ENCODE measurements at regions not wholly inside any gene's neighbourhood (a gene's known extent, or its start where the extent isn't known, plus 50 kb on each side); places are given as distances from the start of the nearest gene placed in this dataset.

DNA sequence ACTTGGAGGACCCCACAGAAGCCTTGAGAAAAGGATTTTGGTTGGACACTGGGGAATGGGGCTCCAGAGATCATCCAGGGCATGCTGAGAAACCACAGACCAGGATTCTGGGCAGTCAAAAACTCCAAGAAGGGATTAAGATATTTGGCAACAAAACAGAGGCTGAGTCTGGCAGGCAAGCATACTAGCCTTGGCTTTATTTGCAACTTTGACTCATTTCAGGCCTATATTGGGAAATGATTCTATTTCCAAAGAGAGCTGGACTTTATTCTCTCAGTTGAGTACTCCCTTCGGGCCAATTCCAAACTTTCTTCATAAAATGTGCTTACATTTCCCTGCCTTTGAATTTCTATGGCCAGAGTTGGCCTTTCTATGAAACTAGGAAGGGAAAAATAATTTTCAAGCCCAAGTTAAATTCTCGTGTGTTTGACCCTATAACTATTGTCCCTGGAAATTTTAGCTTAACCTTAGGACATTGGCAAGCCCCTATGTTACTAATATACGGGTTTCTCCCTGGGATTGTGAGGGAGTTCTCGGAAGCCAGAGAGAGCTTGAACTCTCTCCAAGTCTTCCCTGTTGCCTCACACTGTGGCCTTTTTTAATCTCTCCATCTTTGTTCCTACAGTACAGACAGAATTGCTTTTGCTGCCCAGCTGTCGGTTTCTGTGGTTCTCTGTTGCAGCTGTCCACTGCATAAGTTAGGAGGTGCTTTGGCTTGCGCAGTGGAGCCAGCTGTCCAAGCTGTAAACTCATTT, 112.6 kb upstream of the FAM9A start:
- no peaks in the 10 kb centered on the region for H4K20me1 ChIP-seq (ENCODE audit: insufficient read depth)
- H3F3A ChIP-seq (ENCODE audit: insufficient read depth, low read length, poor library complexity, severe bottlenecking), result no peaks in the 10 kb centered on the region
- H3K4me2 ChIP-seq (ENCODE audit: low read length), result no peak overlapping the region
- TF ChIP-seq MXI1 (conservative IDR thresholded peaks at IDR 0.05; ENCODE audit: poor library complexity, severe bottlenecking) (no peak), SMC3 (conservative IDR thresholded peaks at IDR 0.05; ENCODE audit: poor library complexity) (no peak), RAD21 (conservative IDR thresholded peaks at IDR 0.05) (no peak), EP300 (conservative IDR thresholded peaks at IDR 0.05; ENCODE audit: poor library complexity, severe bottlenecking) (no peak), EZH2 (IDR thresholded peaks at IDR 0.05; ENCODE audit: borderline replicate concordance, insufficient read depth, low read length, poor library complexity, severe bottlenecking) (no peak), POLR2AphosphoS5 (IDR thresholded peaks at IDR 0.05) (no peak), TAF1 (IDR thresholded peaks at IDR 0.05; ENCODE audit: low read depth) (no peak)
- TF ChIP-seq, protein P1, sequence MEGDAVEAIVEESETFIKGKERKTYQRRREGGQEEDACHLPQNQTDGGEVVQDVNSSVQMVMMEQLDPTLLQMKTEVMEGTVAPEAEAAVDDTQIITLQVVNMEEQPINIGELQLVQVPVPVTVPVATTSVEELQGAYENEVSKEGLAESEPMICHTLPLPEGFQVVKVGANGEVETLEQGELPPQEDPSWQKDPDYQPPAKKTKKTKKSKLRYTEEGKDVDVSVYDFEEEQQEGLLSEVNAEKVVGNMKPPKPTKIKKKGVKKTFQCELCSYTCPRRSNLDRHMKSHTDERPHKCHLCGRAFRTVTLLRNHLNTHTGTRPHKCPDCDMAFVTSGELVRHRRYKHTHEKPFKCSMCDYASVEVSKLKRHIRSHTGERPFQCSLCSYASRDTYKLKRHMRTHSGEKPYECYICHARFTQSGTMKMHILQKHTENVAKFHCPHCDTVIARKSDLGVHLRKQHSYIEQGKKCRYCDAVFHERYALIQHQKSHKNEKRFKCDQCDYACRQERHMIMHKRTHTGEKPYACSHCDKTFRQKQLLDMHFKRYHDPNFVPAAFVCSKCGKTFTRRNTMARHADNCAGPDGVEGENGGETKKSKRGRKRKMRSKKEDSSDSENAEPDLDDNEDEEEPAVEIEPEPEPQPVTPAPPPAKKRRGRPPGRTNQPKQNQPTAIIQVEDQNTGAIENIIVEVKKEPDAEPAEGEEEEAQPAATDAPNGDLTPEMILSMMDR (IDR thresholded peaks at IDR 0.05; ENCODE audit: poor library complexity, severe bottlenecking), result no peak
- TF ChIP-seq, protein P2, sequence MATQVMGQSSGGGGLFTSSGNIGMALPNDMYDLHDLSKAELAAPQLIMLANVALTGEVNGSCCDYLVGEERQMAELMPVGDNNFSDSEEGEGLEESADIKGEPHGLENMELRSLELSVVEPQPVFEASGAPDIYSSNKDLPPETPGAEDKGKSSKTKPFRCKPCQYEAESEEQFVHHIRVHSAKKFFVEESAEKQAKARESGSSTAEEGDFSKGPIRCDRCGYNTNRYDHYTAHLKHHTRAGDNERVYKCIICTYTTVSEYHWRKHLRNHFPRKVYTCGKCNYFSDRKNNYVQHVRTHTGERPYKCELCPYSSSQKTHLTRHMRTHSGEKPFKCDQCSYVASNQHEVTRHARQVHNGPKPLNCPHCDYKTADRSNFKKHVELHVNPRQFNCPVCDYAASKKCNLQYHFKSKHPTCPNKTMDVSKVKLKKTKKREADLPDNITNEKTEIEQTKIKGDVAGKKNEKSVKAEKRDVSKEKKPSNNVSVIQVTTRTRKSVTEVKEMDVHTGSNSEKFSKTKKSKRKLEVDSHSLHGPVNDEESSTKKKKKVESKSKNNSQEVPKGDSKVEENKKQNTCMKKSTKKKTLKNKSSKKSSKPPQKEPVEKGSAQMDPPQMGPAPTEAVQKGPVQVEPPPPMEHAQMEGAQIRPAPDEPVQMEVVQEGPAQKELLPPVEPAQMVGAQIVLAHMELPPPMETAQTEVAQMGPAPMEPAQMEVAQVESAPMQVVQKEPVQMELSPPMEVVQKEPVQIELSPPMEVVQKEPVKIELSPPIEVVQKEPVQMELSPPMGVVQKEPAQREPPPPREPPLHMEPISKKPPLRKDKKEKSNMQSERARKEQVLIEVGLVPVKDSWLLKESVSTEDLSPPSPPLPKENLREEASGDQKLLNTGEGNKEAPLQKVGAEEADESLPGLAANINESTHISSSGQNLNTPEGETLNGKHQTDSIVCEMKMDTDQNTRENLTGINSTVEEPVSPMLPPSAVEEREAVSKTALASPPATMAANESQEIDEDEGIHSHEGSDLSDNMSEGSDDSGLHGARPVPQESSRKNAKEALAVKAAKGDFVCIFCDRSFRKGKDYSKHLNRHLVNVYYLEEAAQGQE (IDR thresholded peaks at IDR 0.05; ENCODE audit: borderline replicate concordance), result no peak
- no peaks in the 10 kb centered on the region for H3K9me2 ChIP-seq (ENCODE audit: insufficient read depth, low read length)
- H3K9me3 ChIP-seq (ENCODE audit: low read length), result no peaks in the 10 kb centered on the region
- no peak overlapping the region for H3K27ac ChIP-seq (ENCODE audit: low read length)
- H3K36me3 ChIP-seq (ENCODE audit: insufficient read depth, low read length), result no peaks in the 10 kb centered on the region
- no peaks in the 10 kb centered on the region for H3K27me3 ChIP-seq (ENCODE audit: insufficient read depth, low read depth, low read length)
- no peak overlapping the region for H3K9ac ChIP-seq (ENCODE audit: low read length)
- H3K79me2 ChIP-seq (replicated peaks; ENCODE audit: insufficient read depth, low read length), result no peaks in the 10 kb centered on the region
- H2AFZ ChIP-seq (ENCODE audit: low read depth, low read length), result no peak overlapping the region
- H3K4me3 ChIP-seq (ENCODE audit: low read length), result no peak overlapping the region

DNA sequence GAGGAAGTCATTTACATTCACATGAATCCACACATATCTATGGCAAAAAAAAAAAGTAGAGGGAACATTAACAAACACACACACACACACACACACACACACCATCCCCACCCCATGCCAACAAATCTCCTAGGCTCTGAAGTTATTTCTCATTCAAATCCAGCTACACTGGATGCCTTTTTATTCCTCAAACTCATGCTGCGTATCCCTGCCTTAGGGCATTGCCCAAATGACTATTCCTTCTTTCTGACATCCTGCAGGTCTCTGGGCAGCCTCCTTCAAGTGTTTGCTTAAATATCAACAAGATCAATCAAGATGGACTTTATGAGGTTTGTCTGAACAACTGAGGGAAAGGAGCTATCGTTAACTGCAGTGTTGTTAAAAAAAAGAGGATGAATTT, 106.5 kb upstream of the FAM9A start:
- H3K4me2 ChIP-seq (ENCODE audit: low read length), result no peak overlapping the region
- no peaks in the 10 kb centered on the region for H3K36me3 ChIP-seq (ENCODE audit: insufficient read depth, low read length)
- no peaks in the 10 kb centered on the region for H3K9me3 ChIP-seq (ENCODE audit: low read length)
- no peak for TF ChIP-seq EZH2 (IDR thresholded peaks at IDR 0.05; ENCODE audit: borderline replicate concordance, insufficient read depth, low read length, poor library complexity, severe bottlenecking)
- TF ChIP-seq MXI1 (conservative IDR thresholded peaks at IDR 0.05; ENCODE audit: poor library complexity, severe bottlenecking), result no peak
- TF ChIP-seq EP300 (conservative IDR thresholded peaks at IDR 0.05; ENCODE audit: poor library complexity, severe bottlenecking), result no peak
- TF ChIP-seq, protein P1 (IDR thresholded peaks at IDR 0.05; ENCODE audit: poor library complexity, severe bottlenecking), result no peak
- TF ChIP-seq SMC3 (conservative IDR thresholded peaks at IDR 0.05; ENCODE audit: poor library complexity), result no peak
- no peak for TF ChIP-seq RAD21 (conservative IDR thresholded peaks at IDR 0.05)
- TF ChIP-seq POLR2AphosphoS5 (IDR thresholded peaks at IDR 0.05), result no peak
- TF ChIP-seq TAF1 (IDR thresholded peaks at IDR 0.05; ENCODE audit: low read depth), result no peak
- TF ChIP-seq, protein P2 (IDR thresholded peaks at IDR 0.05; ENCODE audit: borderline replicate concordance), result no peak
- H3K9me2 ChIP-seq (ENCODE audit: insufficient read depth, low read length), result no peaks in the 10 kb centered on the region
- no peaks in the 10 kb centered on the region for H3K79me2 ChIP-seq (replicated peaks; ENCODE audit: insufficient read depth, low read length)
- H3K27me3 ChIP-seq (ENCODE audit: insufficient read depth, low read depth, low read length), result no peaks in the 10 kb centered on the region
- H3K27ac ChIP-seq (ENCODE audit: low read length), result no peak overlapping the region
- H3K9ac ChIP-seq (ENCODE audit: low read length), result no peak overlapping the region
- no peaks in the 10 kb centered on the region for H3F3A ChIP-seq (ENCODE audit: insufficient read depth, low read length, poor library complexity, severe bottlenecking)
- H2AFZ ChIP-seq (ENCODE audit: low read depth, low read length), result no peak overlapping the region
- no peak overlapping the region for H3K4me3 ChIP-seq (ENCODE audit: low read length)
- H4K20me1 ChIP-seq (ENCODE audit: insufficient read depth), result no peaks in the 10 kb centered on the region

Data from neural cell (in vitro differentiated cells).